BLaER1 (cell line): ENCODE measurements at regions not wholly inside any gene's neighbourhood (a gene's known extent, or its start where the extent isn't known, plus 50 kb on each side); places are given as distances from the start of the nearest gene placed in this dataset.

Experiments
- H3K27ac ChIP-seq: shearing (Covaris generic); formaldehyde crosslinking; 2 replicates; pipeline ENCODE4 v1.8.1; 2022
- H3K27me3 ChIP-seq: shearing (Covaris generic); formaldehyde crosslinking; 2 replicates; pipeline ENCODE4 v1.8.1; 2022
- H3K36me3 ChIP-seq: shearing (Covaris generic); formaldehyde crosslinking; 2 replicates; pipeline ENCODE4 v1.8.1; 2022
- H3K4me1 ChIP-seq: shearing (Covaris generic); formaldehyde crosslinking; 2 replicates; pipeline ENCODE4 v1.8.1; 2022
- H3K4me2 ChIP-seq: shearing (Covaris generic); formaldehyde crosslinking; 2 replicates; pipeline ENCODE4 v1.8.1; 2022
- H3K4me3 ChIP-seq: shearing (Covaris generic); formaldehyde crosslinking; 2 replicates; pipeline ENCODE4 v1.8.1; 2022
- H3K9ac ChIP-seq: shearing (Covaris generic); formaldehyde crosslinking; 2 replicates; pipeline ENCODE4 v1.8.1; 2022
- H3K9me3 ChIP-seq: shearing (Covaris generic); formaldehyde crosslinking; 2 replicates; pipeline ENCODE4 v1.8.1; 2022
- H4K20me1 ChIP-seq: shearing (Covaris generic); formaldehyde crosslinking; 2 replicates; pipeline ENCODE4 v1.8.1; 2022
- Cebpa-rat ChIP-seq: shearing (Covaris generic); IDR thresholded peaks from 2 replicates; pipeline ENCODE4 v1.8.1; 2022

DNA sequence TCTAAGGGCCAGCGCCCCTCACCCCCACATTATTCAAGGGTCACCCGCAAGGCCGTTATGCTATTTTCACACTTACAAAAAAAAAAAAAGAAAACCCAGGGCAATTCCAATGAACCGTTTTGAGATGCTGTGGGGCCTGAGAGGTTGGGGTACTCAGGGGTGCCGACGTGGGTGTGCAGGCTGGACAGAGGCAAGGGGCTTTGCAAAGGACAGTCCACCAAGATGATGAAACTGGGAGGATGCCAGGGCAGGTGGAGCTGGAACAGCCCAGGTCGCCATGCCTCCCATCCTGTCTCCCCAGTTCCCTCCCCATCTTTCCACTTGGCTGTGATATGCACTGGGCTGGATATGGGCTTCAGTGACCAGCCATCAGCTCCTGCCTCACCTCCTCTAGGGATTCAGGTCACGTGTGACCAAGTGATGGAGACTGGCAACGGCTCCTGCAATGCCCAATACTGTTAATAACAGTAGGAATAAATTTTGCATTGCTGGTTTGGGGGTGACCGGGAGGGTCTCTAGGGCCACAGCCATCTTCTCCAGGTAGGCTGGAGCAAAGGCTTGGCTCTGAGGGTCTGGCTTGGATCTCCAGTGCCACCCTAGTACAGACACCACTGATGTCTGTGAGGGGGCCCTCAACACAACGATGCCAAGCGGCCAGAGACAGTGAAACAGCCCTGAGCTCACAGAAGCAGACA, 151.3 kb upstream of the TNRC6C start:
- TF ChIP-seq Cebpa-rat: no peak
- H3K4me1 ChIP-seq: peaks cover 13% of the 10 kb centered on the region
- no peak overlapping the region for H3K27ac ChIP-seq
- no peak overlapping the region for H3K4me3 ChIP-seq
- H3K4me2 ChIP-seq: no peak overlapping the region
- no peaks in the 10 kb centered on the region for H3K27me3 ChIP-seq
- H3K36me3 ChIP-seq: no peaks in the 10 kb centered on the region
- no peaks in the 10 kb centered on the region for H4K20me1 ChIP-seq
- H3K9me3 ChIP-seq: no peaks in the 10 kb centered on the region
- H3K9ac ChIP-seq: no peak overlapping the region

DNA sequence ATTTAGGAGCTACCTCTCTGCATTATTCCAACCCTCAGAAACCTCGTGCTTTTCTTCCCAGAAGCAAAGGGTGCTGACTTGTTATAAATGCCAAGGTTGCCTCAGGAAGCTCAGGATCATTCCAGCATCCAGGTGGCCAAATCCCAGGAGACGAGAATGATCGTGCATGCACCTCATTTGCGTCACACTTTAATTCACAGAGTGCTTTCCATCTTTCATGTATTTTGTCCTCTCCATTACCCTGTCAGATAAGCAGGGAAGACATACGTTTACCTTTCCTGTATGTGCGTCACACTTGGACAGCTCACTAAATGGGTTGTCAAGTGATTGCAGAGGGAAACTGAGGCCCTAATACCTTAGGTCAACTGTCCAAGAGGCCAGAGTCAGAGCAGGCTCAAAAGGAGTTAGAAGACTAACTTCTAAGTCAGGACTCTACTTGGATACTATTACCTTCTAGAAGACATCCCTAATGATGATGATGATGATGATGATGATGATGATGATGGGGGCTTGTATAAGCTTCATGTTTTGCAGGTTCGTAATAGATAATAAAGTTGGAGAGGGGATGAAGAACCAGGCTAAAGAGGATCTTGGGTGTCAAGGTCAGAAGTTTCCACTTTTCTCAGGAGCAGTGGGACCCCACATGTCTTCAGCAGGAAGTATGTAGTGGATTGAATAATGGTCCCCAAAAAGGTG, 150.6 kb upstream of the TNRC6C start:
- Histone ChIP-seq H3K27me3 (no peaks in the 10 kb centered on the region), H3K9ac (no peak overlapping the region), H3K36me3 (no peaks in the 10 kb centered on the region), H3K27ac (no peak overlapping the region), H3K4me3 (no peak overlapping the region), H3K4me2 (no peak overlapping the region), H4K20me1 (no peaks in the 10 kb centered on the region), H3K9me3 (no peaks in the 10 kb centered on the region), H3K4me1 (peaks cover 6% of the 10 kb centered on the region)
- no peak for TF ChIP-seq Cebpa-rat

GRCh38 chr17:77808686-77809425, 149.6 kb upstream of the TNRC6C start:
- no peaks in the 10 kb centered on the region for H3K4me1 ChIP-seq
- H3K9ac ChIP-seq: no peak overlapping the region
- H3K27me3 ChIP-seq: no peaks in the 10 kb centered on the region
- no peaks in the 10 kb centered on the region for H3K9me3 ChIP-seq
- H3K4me2 ChIP-seq: no peak overlapping the region
- TF ChIP-seq Cebpa-rat: no peak
- H3K36me3 ChIP-seq: no peaks in the 10 kb centered on the region
- H3K27ac ChIP-seq: no peak overlapping the region
- no peak overlapping the region for H3K4me3 ChIP-seq
- no peaks in the 10 kb centered on the region for H4K20me1 ChIP-seq

DNA sequence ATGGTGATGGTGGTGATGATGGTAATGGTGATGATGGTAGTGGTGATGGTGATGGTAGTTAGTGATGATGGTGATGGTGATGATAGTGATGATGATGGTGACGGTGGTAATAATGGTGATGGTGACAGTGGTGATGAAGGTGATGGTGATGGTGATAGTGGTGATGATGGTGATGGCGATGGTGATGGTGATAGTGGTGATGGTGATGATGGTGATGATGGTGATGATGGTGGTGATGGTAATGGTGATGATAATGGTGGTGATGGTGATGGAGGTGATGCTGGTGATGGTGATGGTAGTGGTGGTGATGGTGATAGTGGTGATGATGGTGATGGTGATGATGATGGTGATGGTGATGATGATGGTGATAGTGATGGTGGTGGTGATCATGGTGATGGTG, 148.7 kb upstream of the TNRC6C start:
- H4K20me1 ChIP-seq: no peaks in the 10 kb centered on the region
- H3K27ac ChIP-seq: no peak overlapping the region
- H3K4me2 ChIP-seq: no peak overlapping the region
- H3K4me1 ChIP-seq: no peaks in the 10 kb centered on the region
- H3K9ac ChIP-seq: no peak overlapping the region
- H3K4me3 ChIP-seq: no peak overlapping the region
- no peaks in the 10 kb centered on the region for H3K9me3 ChIP-seq
- no peaks in the 10 kb centered on the region for H3K27me3 ChIP-seq
- TF ChIP-seq Cebpa-rat: no peak
- H3K36me3 ChIP-seq: no peaks in the 10 kb centered on the region

GRCh38 chr17:77810536-77810935, 148.0 kb upstream of the TNRC6C start:
- H3K27ac ChIP-seq: no peak overlapping the region
- no peaks in the 10 kb centered on the region for H3K9me3 ChIP-seq
- no peak overlapping the region for H3K4me3 ChIP-seq
- no peaks in the 10 kb centered on the region for H3K36me3 ChIP-seq
- H3K27me3 ChIP-seq: no peaks in the 10 kb centered on the region
- no peak overlapping the region for H3K9ac ChIP-seq
- no peak overlapping the region for H3K4me2 ChIP-seq
- no peaks in the 10 kb centered on the region for H3K4me1 ChIP-seq
- no peak for TF ChIP-seq Cebpa-rat
- no peaks in the 10 kb centered on the region for H4K20me1 ChIP-seq

DNA sequence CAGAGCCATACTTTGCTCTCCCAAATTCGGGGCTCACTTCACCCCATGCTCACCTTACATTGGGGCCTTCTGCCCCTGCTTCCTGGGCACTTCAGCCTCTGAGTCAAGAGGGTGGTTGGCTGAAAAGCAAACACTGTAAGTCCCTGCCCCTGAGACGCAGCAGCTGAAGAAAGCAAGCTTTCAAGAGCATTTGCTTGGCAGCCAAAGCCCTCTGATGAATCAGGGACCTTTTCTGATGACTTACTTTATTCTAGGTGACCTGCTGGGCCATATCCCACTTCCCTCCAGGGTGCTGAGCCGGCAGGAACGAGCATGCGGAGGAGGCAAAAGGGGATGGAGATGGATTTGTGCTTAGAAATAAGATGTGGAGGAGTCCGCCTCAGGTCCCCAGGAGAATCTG, 147.0 kb upstream of the TNRC6C start:
- Histone ChIP-seq H3K9me3 (no peaks in the 10 kb centered on the region), H3K4me1 (no peaks in the 10 kb centered on the region), H4K20me1 (no peaks in the 10 kb centered on the region), H3K4me3 (no peak overlapping the region), H3K36me3 (no peaks in the 10 kb centered on the region), H3K27me3 (no peaks in the 10 kb centered on the region), H3K9ac (no peak overlapping the region), H3K4me2 (no peak overlapping the region), H3K27ac (no peak overlapping the region)
- no peak for TF ChIP-seq Cebpa-rat

GRCh38 chr17:77814091-77814772, 144.3 kb upstream of the TNRC6C start:
- Histone ChIP-seq H4K20me1 (no peaks in the 10 kb centered on the region), H3K9me3 (no peaks in the 10 kb centered on the region), H3K27ac (no peak overlapping the region), H3K9ac (no peak overlapping the region), H3K27me3 (no peaks in the 10 kb centered on the region), H3K4me2 (no peak overlapping the region), H3K36me3 (no peaks in the 10 kb centered on the region), H3K4me1 (no peaks in the 10 kb centered on the region), H3K4me3 (no peak overlapping the region)
- no peak for TF ChIP-seq Cebpa-rat

GRCh38 chr17:77815127-77815905, 143.2 kb upstream of the TNRC6C start:
- no peaks in the 10 kb centered on the region for H4K20me1 ChIP-seq
- H3K27ac ChIP-seq: no peak overlapping the region
- no peak for TF ChIP-seq Cebpa-rat

GRCh38 chr17:77817953-77818352, 140.6 kb upstream of the TNRC6C start:
- no peak for TF ChIP-seq Cebpa-rat
- H3K27me3 ChIP-seq: no peaks in the 10 kb centered on the region
- no peaks in the 10 kb centered on the region for H4K20me1 ChIP-seq
- H3K4me3 ChIP-seq: no peak overlapping the region
- H3K4me1 ChIP-seq: peaks cover 18% of the 10 kb centered on the region
- H3K4me2 ChIP-seq: no peak overlapping the region
- H3K9ac ChIP-seq: no peak overlapping the region
- no peak overlapping the region for H3K27ac ChIP-seq
- H3K36me3 ChIP-seq: no peaks in the 10 kb centered on the region
- H3K9me3 ChIP-seq: no peaks in the 10 kb centered on the region

More at GRCh38 chr17:77815127-77815905, 143.2 kb upstream of the TNRC6C start:
- no peaks in the 10 kb centered on the region for H3K27me3 ChIP-seq
- no peaks in the 10 kb centered on the region for H3K36me3 ChIP-seq
- H3K9ac ChIP-seq: no peak overlapping the region
- no peaks in the 10 kb centered on the region for H3K9me3 ChIP-seq
- H3K4me3 ChIP-seq: no peak overlapping the region
- H3K4me2 ChIP-seq: no peak overlapping the region
- H3K4me1 ChIP-seq: peaks cover 1% of the 10 kb centered on the region; the same call in 1 of the 2 replicates
